NOMO-1 treated with dmso at 0.1 percent for 144 hours (cell line): ENCODE measurements at regions not wholly inside any gene's neighbourhood (a gene's known extent, or its start where the extent isn't known, plus 50 kb on each side); places are given as distances from the start of the nearest gene placed in this dataset.

Experiments used
- DNase-seq: peaks from one replicate; lab custom pipeline; 2025; ENCODE audit not compliant: unreplicated experiment; lab: John Stamatoyannopoulos, UW

- DNase-seq, result no peak
Observed at GRCh38 chr12:84294246-84294645, 618.4 kb downstream of the SLC6A15 start.

- DNase-seq, result no peak
Observed at GRCh38 chr12:84290168-84290567, 622.4 kb downstream of the SLC6A15 start.

DNA sequence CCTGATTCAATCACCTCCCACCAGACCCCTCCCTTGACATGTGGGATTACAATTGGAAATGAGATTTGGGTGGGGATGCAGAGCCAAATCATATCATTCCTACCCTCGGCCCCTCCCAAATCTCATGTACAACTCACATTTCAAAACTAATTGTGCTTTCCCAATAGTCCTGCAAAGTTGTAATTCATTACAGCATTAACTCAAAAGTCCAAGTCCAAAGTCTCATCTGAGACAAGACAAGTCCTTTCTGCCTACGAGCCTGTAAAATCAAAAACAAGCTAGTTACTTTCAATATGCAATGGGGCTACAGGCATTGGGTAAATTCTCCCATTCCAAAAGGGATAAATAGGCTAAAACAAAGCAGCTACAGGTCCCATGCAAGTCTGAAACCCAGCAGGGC lies 634.6 kb downstream of the SLC6A15 start:
- no peak for DNase-seq

- no peak for DNase-seq
Observed at GRCh38 chr12:84276215-84276614, 636.4 kb downstream of the SLC6A15 start.

- no peak for DNase-seq
Observed at GRCh38 chr12:84272324-84272723, 640.3 kb downstream of the SLC6A15 start.

- no peak for DNase-seq
Observed at GRCh38 chr12:84270470-84271140, 642.0 kb downstream of the SLC6A15 start.

DNA sequence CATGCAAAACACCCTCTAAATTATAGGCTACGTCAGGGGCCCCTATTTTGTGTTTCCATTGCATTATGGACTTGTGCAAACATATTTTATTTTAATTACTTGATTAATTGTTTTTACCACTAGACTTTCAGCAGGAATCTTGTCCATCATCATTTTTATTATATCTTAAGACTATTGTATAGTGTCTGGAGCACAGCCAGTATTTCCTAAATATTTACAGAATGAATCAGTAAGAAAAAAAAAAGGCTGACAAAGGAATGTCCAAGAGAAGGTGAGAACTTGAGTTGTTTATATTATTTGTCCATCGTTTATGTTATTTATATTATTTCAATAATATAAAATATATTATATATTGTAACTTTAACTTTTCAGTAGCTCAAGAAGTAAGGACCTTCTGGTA lies 664.7 kb downstream of the SLC6A15 start:
- DNase-seq, result no peak

GRCh38 chr12:84243686-84244085 lies 668.9 kb downstream of the SLC6A15 start:
- no peak for DNase-seq

- no peak for DNase-seq
Observed at GRCh38 chr12:84222841-84223240, 689.8 kb downstream of the SLC6A15 start.

GRCh38 chr12:84218406-84218805 lies 694.2 kb downstream of the SLC6A15 start:
- no peak for DNase-seq

DNA sequence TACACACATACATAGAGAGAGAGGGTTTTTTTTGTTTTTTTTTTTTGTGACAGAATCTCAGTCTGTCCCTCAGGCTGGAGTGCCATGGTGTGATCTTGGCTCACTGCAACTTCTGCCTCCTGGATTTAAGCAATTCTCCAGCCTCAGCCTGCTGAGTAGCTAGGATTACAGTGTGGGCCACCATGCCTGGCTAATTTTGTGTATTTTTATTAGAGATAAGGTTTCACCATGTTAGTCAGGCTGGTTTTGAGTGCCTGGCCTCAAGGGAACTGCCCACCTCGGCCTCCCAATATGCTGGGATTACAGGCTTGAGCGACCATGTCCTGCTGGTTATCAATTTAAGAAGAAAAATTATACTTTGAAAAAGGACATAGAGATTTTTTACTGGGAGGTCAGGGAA lies 710.6 kb downstream of the SLC6A15 start:
- DNase-seq, result no peak

DNA sequence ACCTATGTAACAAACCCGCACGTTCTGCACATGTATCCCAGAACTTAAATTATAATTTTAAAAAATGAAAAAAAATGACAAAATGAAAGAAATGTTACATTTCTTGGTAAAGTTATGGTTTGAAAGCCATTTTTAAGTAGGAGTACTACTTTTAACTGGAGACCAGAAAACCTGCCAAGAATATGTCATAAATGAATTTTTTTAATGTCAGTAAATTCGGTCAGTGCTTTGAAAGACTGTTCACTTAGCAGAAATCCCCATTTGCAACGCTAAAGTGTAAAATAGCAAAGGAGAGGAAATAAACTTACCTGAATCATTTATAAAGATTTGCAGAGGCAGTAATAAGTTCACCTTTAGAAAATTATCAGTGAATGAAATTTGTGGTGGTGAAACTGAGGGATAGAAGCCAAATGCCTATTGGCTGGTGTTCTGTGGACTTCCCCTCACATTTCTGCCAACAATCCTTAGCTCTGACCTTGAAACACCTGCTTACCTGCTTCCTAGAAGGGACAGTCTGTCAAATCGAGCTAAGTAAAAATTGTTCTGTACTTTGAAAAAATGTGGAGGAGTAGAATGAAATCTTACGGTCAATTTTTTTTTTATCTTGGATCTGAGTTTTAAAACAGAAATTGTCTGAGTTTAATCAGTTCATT lies 714.2 kb downstream of the SLC6A15 start:
- no peak for DNase-seq

DNA sequence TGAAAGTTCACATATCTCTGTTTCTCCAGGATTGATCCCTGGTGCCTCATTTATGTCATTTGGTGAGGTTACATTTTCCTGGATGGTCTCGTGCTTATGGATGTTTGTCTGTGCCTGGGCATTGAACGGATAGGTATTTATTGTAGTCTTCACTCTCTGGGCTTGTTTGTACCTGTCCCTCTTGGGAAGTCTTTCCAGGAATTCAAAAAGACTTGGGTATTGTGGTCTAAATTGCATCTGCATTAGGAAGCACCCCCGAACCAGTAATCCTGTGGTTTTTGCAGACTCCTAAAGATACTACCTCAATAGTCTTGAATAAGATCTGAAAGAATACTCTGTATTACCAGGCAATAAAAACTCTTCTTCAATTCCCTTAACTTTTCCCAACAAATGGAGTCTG lies 720.8 kb downstream of the SLC6A15 start:
- DNase-seq, result no peak

- DNase-seq, result no peak
Observed at GRCh38 chr12:84186433-84186832, 726.2 kb downstream of the SLC6A15 start.

GRCh38 chr12:84183576-84183975 lies 729.0 kb downstream of the SLC6A15 start:
- DNase-seq, result no peak

- no peak for DNase-seq
Observed at GRCh38 chr12:84174115-84174514, 738.5 kb downstream of the SLC6A15 start.

DNA sequence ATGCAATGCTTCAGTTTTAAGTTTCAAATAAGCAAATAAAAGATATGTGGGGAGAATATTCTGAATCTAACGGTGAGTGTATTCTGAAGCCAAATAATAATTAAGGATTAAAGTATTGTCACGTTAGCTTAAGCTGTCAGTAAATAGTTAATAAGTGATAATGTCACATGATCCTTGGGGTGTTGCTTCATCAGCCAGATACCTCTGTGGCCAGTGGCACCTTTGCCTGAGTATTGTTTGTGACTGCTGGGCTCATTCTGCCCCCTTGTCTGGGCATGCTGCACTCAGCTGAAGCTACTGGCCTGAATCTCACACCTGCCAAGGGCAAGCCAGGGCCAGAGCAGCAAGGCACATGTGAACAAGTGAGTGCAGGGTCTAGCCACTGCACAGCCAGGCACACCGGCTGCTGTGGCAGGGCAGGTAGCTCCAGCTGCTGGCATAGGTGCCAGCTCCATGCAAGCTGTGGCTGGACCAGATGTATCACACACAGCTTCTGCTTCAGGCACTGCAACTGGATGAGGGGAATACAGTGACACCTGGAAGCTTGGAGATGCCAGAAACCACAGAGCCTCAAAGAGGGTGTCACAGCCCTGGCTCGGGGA lies 739.7 kb downstream of the SLC6A15 start:
- no peak for DNase-seq

- no peak for DNase-seq
Observed at GRCh38 chr12:84166812-84167211, 745.8 kb downstream of the SLC6A15 start.

GRCh38 chr12:84165998-84166571 lies 746.5 kb downstream of the SLC6A15 start:
- DNase-seq, result no peak

DNA sequence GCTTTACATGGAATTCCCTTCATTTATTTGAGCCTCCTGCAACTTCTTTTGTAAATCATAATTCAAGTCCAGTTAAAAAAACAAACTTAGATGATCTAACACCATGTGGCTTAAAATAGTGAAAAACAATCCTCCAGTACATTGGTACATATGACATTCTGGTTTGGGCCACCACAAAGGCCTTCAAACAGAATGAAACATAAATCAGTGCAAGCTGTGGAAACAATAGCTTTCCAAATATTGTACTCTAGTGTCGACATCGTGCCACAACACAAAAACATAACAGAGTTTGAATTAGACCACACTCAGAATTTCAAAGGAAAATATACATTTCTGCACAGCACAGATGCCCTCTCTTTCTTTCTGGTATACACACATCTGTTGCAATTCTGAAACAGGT lies 751.3 kb downstream of the SLC6A15 start:
- DNase-seq, result no peak

GRCh38 chr12:84159260-84159659 lies 753.3 kb downstream of the SLC6A15 start:
- no peak for DNase-seq

DNA sequence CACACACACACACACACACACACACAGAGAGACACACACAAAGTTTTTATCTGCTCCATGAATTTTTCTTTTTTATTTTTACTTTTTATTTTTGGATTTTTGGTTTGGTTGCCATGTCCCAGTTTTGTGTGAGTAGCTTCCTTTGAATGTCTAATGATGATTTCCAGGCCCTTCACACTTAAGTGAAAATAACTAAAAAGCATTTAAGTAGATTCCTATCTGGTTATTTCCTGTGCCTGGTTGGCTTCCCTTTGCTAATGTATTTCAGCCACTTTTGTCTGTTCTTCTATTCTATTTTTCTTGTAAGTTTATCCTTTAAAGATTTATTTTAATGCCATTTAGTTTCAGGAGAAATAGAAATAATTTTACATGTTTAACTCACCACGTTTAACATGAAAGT lies 755.4 kb downstream of the SLC6A15 start:
- DNase-seq, result no peak
